Loucy (cell line): ENCODE measurements at regions not wholly inside any gene's neighbourhood (a gene's known extent, or its start where the extent isn't known, plus 50 kb on each side); places are given as distances from the start of the nearest gene placed in this dataset.

Experiments
- H2AFZ ChIP-seq: fragments of 200-600 bp; sonication (generic); 2 replicates; pipeline ENCODE4 v1.6.0; 2016; ENCODE audit warnings: antibody characterized with exemption, mild to moderate bottlenecking, low read length, moderate library complexity
- H3F3A ChIP-seq: fragments of 200-600 bp; 2 replicates; pipeline ENCODE4 v1.6.0; 2016; ENCODE audit warnings: antibody characterized with exemption, low read depth, mild to moderate bottlenecking
- H3K27me3 ChIP-seq: fragments of 200-600 bp; sonication (generic); 2 replicates; pipeline ENCODE4 v1.6.1; 2014; ENCODE audit warnings: low read length, mild to moderate bottlenecking; ENCODE audit not compliant: insufficient read depth, poor library complexity, severe bottlenecking
- H3K36me3 ChIP-seq: fragments of 200-600 bp; sonication (generic); 2 replicates; pipeline ENCODE4 v1.6.1; 2016; ENCODE audit warnings: low read length; ENCODE audit not compliant: insufficient read depth
- H3K4me1 ChIP-seq: fragments of 200-600 bp; sonication (generic); 2 replicates; pipeline ENCODE4 v1.5.1; 2014; ENCODE audit warnings: low read length, mild to moderate bottlenecking; ENCODE audit not compliant: insufficient read depth, poor library complexity, severe bottlenecking
- H3K4me2 ChIP-seq: fragments of 200-600 bp; sonication (generic); 2 replicates; pipeline ENCODE4 v1.6.0; 2014; ENCODE audit warnings: antibody characterized with exemption, low read length, low read depth, mild to moderate bottlenecking; ENCODE audit not compliant: poor library complexity, severe bottlenecking
- H3K4me3 ChIP-seq: fragments of 200-600 bp; sonication (generic); 2 replicates; pipeline ENCODE4 v1.5.1; 2014; ENCODE audit warnings: low read length, mild to moderate bottlenecking, mixed read lengths; ENCODE audit not compliant: poor library complexity, severe bottlenecking
- H3K79me2 ChIP-seq: fragments of 200-600 bp; sonication (generic); 2 replicates; pipeline ENCODE4 v1.6.1; 2014; ENCODE audit warnings: low read length; ENCODE audit not compliant: insufficient read depth
- H3K9ac ChIP-seq: fragments of 200-600 bp; sonication (generic); 2 replicates; pipeline ENCODE4 v1.6.0; 2014; ENCODE audit warnings: mild to moderate bottlenecking, low read depth, low read length, moderate library complexity; ENCODE audit not compliant: poor library complexity, severe bottlenecking
- H3K9me2 ChIP-seq: fragments of 200-600 bp; sonication (generic); replicated peaks from 2 replicates; pipeline ENCODE4 v1.6.1; 2016; ENCODE audit warnings: low read depth, low read length, mixed read lengths
- H3K9me3 ChIP-seq: fragments of 200-600 bp; sonication (generic); 2 replicates; pipeline ENCODE4 v1.6.1; 2014; ENCODE audit warnings: mild to moderate bottlenecking, antibody characterized with exemption, low read length, low read depth; ENCODE audit not compliant: insufficient read depth
- H4K20me1 ChIP-seq: fragments of 200-600 bp; sonication (generic); 2 replicates; pipeline ENCODE4 v1.6.0; 2014; ENCODE audit warnings: antibody characterized with exemption, low read length, mild to moderate bottlenecking; ENCODE audit not compliant: insufficient read depth, poor library complexity, severe bottlenecking
- CTCF ChIP-seq: fragments of 200-600 bp; sonication (generic); conservative IDR thresholded peaks from 2 replicates; pipeline ENCODE4 v1.5.1; 2014; ENCODE audit warnings: mild to moderate bottlenecking, antibody characterized with exemption, low read length
- EZH2phosphoT487 ChIP-seq: fragments of 200-600 bp; IDR thresholded peaks from 2 replicates; pipeline ENCODE4 v1.6.1; 2018; ENCODE audit warnings: antibody characterized with exemption, mild to moderate bottlenecking, moderate library complexity, borderline replicate concordance

DNA sequence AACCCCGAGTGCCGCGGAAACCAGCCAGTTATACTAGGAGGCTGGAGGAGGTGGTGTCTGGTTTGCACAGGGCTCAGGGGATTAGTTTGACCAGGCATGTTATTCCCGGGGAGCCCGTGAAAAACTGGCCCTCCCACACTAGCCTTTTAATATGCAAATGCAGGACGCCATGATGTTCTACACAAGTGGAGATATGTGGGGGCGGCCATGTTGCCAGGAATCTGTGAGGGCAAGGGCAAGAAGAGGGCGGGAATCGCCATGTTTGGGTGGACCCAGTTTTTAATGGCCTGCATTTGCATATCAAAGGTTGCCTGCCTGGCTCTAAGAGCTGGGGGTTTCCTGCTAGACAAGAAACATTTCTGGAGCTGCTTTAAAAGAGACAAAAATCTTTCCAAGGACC is 940.7 kb downstream of the CDH18 start:
- Histone ChIP-seq H3K4me3 (no peak overlapping the region), H4K20me1 (no peaks in the 10 kb centered on the region), H3K27me3 (no peaks in the 10 kb centered on the region), H2AFZ (no peak overlapping the region), H3K9me3 (no peaks in the 10 kb centered on the region), H3K4me2 (no peak overlapping the region), H3K9ac (no peak overlapping the region), H3K36me3 (no peaks in the 10 kb centered on the region), H3K9me2 (no peaks in the 10 kb centered on the region), H3K79me2 (no peaks in the 10 kb centered on the region), H3F3A (no peaks in the 10 kb centered on the region), H3K4me1 (no peaks in the 10 kb centered on the region)
- TF ChIP-seq CTCF (no peak), EZH2phosphoT487 (no peak)

DNA sequence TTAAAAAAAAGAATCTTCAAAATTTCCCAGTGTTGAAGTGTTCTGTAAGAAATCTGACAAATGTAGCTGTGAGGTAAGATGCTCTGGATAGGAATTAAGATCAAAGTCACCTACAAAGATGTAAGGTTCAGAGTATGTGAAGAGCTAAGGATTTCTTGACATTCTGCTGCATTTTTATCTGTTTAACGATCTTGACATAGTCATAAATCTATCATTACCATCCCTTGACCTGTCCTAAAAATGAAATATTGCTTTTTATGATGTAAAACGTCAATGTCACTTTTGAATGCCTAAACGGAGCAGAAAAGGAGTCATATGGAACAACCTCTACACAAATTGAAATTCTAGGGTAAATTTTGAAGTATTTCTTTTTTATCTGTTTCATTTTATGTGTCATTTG is 939.3 kb downstream of the CDH18 start:
- no peaks in the 10 kb centered on the region for H3F3A ChIP-seq
- H2AFZ ChIP-seq = no peak overlapping the region
- no peak overlapping the region for H3K4me2 ChIP-seq
- no peaks in the 10 kb centered on the region for H3K9me3 ChIP-seq
- no peaks in the 10 kb centered on the region for H3K9me2 ChIP-seq
- H3K4me3 ChIP-seq = no peak overlapping the region
- no peaks in the 10 kb centered on the region for H3K79me2 ChIP-seq
- H4K20me1 ChIP-seq = no peaks in the 10 kb centered on the region
- no peaks in the 10 kb centered on the region for H3K36me3 ChIP-seq
- H3K9ac ChIP-seq = no peak overlapping the region
- no peaks in the 10 kb centered on the region for H3K4me1 ChIP-seq
- no peak for TF ChIP-seq EZH2phosphoT487
- TF ChIP-seq CTCF = no peak
- no peaks in the 10 kb centered on the region for H3K27me3 ChIP-seq

GRCh38 chr5:19058216-19058615 is 929.8 kb downstream of the CDH18 start:
- Histone ChIP-seq H3K4me1 (no peaks in the 10 kb centered on the region), H3K36me3 (no peaks in the 10 kb centered on the region), H3K27me3 (no peaks in the 10 kb centered on the region), H3K9me2 (no peaks in the 10 kb centered on the region), H3K79me2 (no peaks in the 10 kb centered on the region), H4K20me1 (no peaks in the 10 kb centered on the region), H3K9ac (no peak overlapping the region), H3K4me3 (no peak overlapping the region), H3F3A (no peaks in the 10 kb centered on the region), H3K4me2 (no peak overlapping the region), H3K9me3 (no peaks in the 10 kb centered on the region), H2AFZ (no peak overlapping the region)
- TF ChIP-seq EZH2phosphoT487 (no peak), CTCF (no peak)
